ENCODE measurements at regions not wholly inside any gene's neighbourhood (a gene's known extent, or its start where the extent isn't known, plus 50 kb on each side); places are given as distances from the start of the nearest gene placed in this dataset.

- TF ChIP-seq CHD7 (IDR thresholded peaks at IDR 0.05; ENCODE audit: low read depth, low read length) (no peak), MAFG (tag; conservative IDR thresholded peaks at IDR 0.05) (peak; percentile 50), NFE2L1 (tag; IDR thresholded peaks at IDR 0.05; ENCODE audit: borderline replicate concordance, low read depth) (peak; percentile 28; the same call in 1 of the 2 replicates), NR3C1 (CRISPR knock-in tag; IDR thresholded peaks at IDR 0.05) (no peak)
These were observed 475.5 kb downstream of the QKI start (continued) for GRCh38 chr6:163889904-163890514.

Measured in K562 (cell line).